Fibroblast of the aortic adventitia (primary cell): ENCODE measurements at regions not wholly inside any gene's neighbourhood (a gene's known extent, or its start where the extent isn't known, plus 50 kb on each side); places are given as distances from the start of the nearest gene placed in this dataset.

Experiments used
- DNase-seq: peaks from one replicate; pipeline ENCODE4 v3.0.0-alpha.2; 2010; ENCODE audit warnings: low read depth
- H3K4me3 ChIP-seq: 2 replicates; pipeline ENCODE4 v1.5.1; 2011; ENCODE audit warnings: low read depth, mild to moderate bottlenecking, control low read depth, low read length, moderate library complexity
- CTCF ChIP-seq: IDR thresholded peaks from 2 replicates; pipeline ENCODE4 v1.5.1; 2011; ENCODE audit warnings: mild to moderate bottlenecking, low read length, control low read depth, inconsistent platforms; ENCODE audit not compliant: insufficient read depth

- DNase-seq, result no peak
- no peak overlapping the region for H3K4me3 ChIP-seq
- no peak for TF ChIP-seq CTCF
Observed at GRCh38 chrX:25356456-25356855, 340.7 kb upstream of the ARX start.

GRCh38 chrX:25344161-25344936, 328.6 kb upstream of the ARX start:
- no peak for TF ChIP-seq CTCF
- no peak overlapping the region for H3K4me3 ChIP-seq
- no peak for DNase-seq

- no peak for TF ChIP-seq CTCF
- DNase-seq, result no peak
- no peak overlapping the region for H3K4me3 ChIP-seq
Observed at GRCh38 chrX:25343060-25343459, 327.3 kb upstream of the ARX start.

- TF ChIP-seq CTCF, result no peak
- DNase-seq, result no peak
- H3K4me3 ChIP-seq, result no peak overlapping the region
Observed at GRCh38 chrX:25337841-25338240, 322.1 kb upstream of the ARX start.

- no peak for TF ChIP-seq CTCF
- DNase-seq, result no peak
- no peak overlapping the region for H3K4me3 ChIP-seq
Observed at GRCh38 chrX:25300994-25301393, 285.2 kb upstream of the ARX start.

GRCh38 chrX:25296850-25297249, 281.1 kb upstream of the ARX start:
- DNase-seq, result no peak
- no peak overlapping the region for H3K4me3 ChIP-seq
- no peak for TF ChIP-seq CTCF

- DNase-seq, result no peak
- no peak for TF ChIP-seq CTCF
- no peak overlapping the region for H3K4me3 ChIP-seq
Observed at GRCh38 chrX:25295466-25295865, 279.7 kb upstream of the ARX start.
